ENCODE measurements at regions not wholly inside any gene's neighbourhood (a gene's known extent, or its start where the extent isn't known, plus 50 kb on each side); places are given as distances from the start of the nearest gene placed in this dataset.

GRCh38 chr15:59933607-59934006 lies 70.5 kb upstream of the FOXB1 start:
- no peak for DNase-seq (ENCODE audit: insufficient read length, low spot score)
- TF ChIP-seq POLR2A (IDR thresholded peaks at IDR 0.05; ENCODE audit: low read depth, low read length) = no peak
- FAIRE-seq = no peak

GRCh38 chr15:59931646-59932261 lies 72.4 kb upstream of the FOXB1 start:
- no peak for FAIRE-seq
- TF ChIP-seq POU2F2 (IDR thresholded peaks at IDR 0.05; ENCODE audit: low read depth, low read length) (no peak), SPI1 (IDR thresholded peaks at IDR 0.05; ENCODE audit: low read depth, low read length) (no peak), TAF1 (IDR thresholded peaks at IDR 0.05; ENCODE audit: low read depth, low read length) (no peak), POLR2AphosphoS5 (IDR thresholded peaks at IDR 0.05; ENCODE audit: low read depth, low read length) (no peak), POLR2A (IDR thresholded peaks at IDR 0.05; ENCODE audit: low read depth, low read length) (no peak), PAX5 (IDR thresholded peaks at IDR 0.05; ENCODE audit: insufficient read depth, low read length, severe bottlenecking) (no peak)
- no peak for DNase-seq (ENCODE audit: insufficient read length, low spot score)

- no peak for FAIRE-seq
- TF ChIP-seq POLR2A (IDR thresholded peaks at IDR 0.05; ENCODE audit: low read depth, low read length) (no peak), TAF1 (IDR thresholded peaks at IDR 0.05; ENCODE audit: low read depth, low read length) (no peak), POLR2AphosphoS5 (IDR thresholded peaks at IDR 0.05; ENCODE audit: low read depth, low read length) (no peak), SPI1 (IDR thresholded peaks at IDR 0.05; ENCODE audit: low read depth, low read length) (no peak), POU2F2 (IDR thresholded peaks at IDR 0.05; ENCODE audit: low read depth, low read length) (no peak), PAX5 (IDR thresholded peaks at IDR 0.05; ENCODE audit: insufficient read depth, low read length, severe bottlenecking) (no peak)
Observed at GRCh38 chr15:59924812-59925522, 79.1 kb upstream of the FOXB1 start.

GRCh38 chr15:59924096-59924495 lies 80.0 kb upstream of the FOXB1 start:
- no peak for DNase-seq (ENCODE audit: insufficient read length, low spot score)
- TF ChIP-seq PAX5 (IDR thresholded peaks at IDR 0.05; ENCODE audit: insufficient read depth, low read length, severe bottlenecking) (no peak), POLR2A (IDR thresholded peaks at IDR 0.05; ENCODE audit: low read depth, low read length) (no peak), POLR2AphosphoS5 (IDR thresholded peaks at IDR 0.05; ENCODE audit: low read depth, low read length) (no peak), POU2F2 (IDR thresholded peaks at IDR 0.05; ENCODE audit: low read depth, low read length) (no peak)
- no peak for FAIRE-seq

More at GRCh38 chr15:59924812-59925522, 79.1 kb upstream of the FOXB1 start:
- no peak for DNase-seq (ENCODE audit: insufficient read length, low spot score)

GRCh38 chr15:59923508-59923907 lies 80.6 kb upstream of the FOXB1 start:
- TF ChIP-seq POLR2AphosphoS5 (IDR thresholded peaks at IDR 0.05; ENCODE audit: low read depth, low read length) (no peak), TAF1 (IDR thresholded peaks at IDR 0.05; ENCODE audit: low read depth, low read length) (no peak), PAX5 (IDR thresholded peaks at IDR 0.05; ENCODE audit: insufficient read depth, low read length, severe bottlenecking) (no peak), POLR2A (IDR thresholded peaks at IDR 0.05; ENCODE audit: low read depth, low read length) (no peak), SPI1 (IDR thresholded peaks at IDR 0.05; ENCODE audit: low read depth, low read length) (no peak), POU2F2 (IDR thresholded peaks at IDR 0.05; ENCODE audit: low read depth, low read length) (no peak)
- DNase-seq (ENCODE audit: insufficient read length, low spot score) (no peak), FAIRE-seq (no peak)

GRCh38 chr15:59918994-59919951 lies 84.8 kb upstream of the FOXB1 start:
- peak; percentile 44 for TF ChIP-seq PAX5 (IDR thresholded peaks at IDR 0.05; ENCODE audit: insufficient read depth, low read length, severe bottlenecking)
- TF ChIP-seq POU2F2 (IDR thresholded peaks at IDR 0.05; ENCODE audit: low read depth, low read length) = no peak
- no peak for TF ChIP-seq POLR2AphosphoS5 (IDR thresholded peaks at IDR 0.05; ENCODE audit: low read depth, low read length)
- 0 out of 2 replicates have a peak, but pooled peaks have one; percentile 13 for TF ChIP-seq SPI1 (IDR thresholded peaks at IDR 0.05; ENCODE audit: low read depth, low read length)
- no peak for TF ChIP-seq POLR2A (IDR thresholded peaks at IDR 0.05; ENCODE audit: low read depth, low read length)
- no peak for FAIRE-seq
- peak; percentile 12 for DNase-seq (ENCODE audit: insufficient read length, low spot score)

GRCh38 chr15:59917504-59918157 lies 86.5 kb upstream of the FOXB1 start:
- FAIRE-seq (peak; percentile 92), DNase-seq (ENCODE audit: insufficient read length, low spot score) (peak; percentile 26)

GRCh38 chr15:59906046-59906445 lies 98.1 kb upstream of the FOXB1 start:
- TF ChIP-seq POU2F2 (IDR thresholded peaks at IDR 0.05; ENCODE audit: low read depth, low read length) (no peak), TAF1 (IDR thresholded peaks at IDR 0.05; ENCODE audit: low read depth, low read length) (no peak), POLR2AphosphoS5 (IDR thresholded peaks at IDR 0.05; ENCODE audit: low read depth, low read length) (no peak), POLR2A (IDR thresholded peaks at IDR 0.05; ENCODE audit: low read depth, low read length) (no peak), PAX5 (IDR thresholded peaks at IDR 0.05; ENCODE audit: insufficient read depth, low read length, severe bottlenecking) (no peak)
- no peak for DNase-seq (ENCODE audit: insufficient read length, low spot score)
- no peak for FAIRE-seq

More at GRCh38 chr15:59917504-59918157, 86.5 kb upstream of the FOXB1 start:
- no peak for TF ChIP-seq SPI1 (IDR thresholded peaks at IDR 0.05; ENCODE audit: low read depth, low read length)
- TF ChIP-seq POLR2A (IDR thresholded peaks at IDR 0.05; ENCODE audit: low read depth, low read length) = no peak
- no peak for TF ChIP-seq POLR2AphosphoS5 (IDR thresholded peaks at IDR 0.05; ENCODE audit: low read depth, low read length)
- TF ChIP-seq PAX5 (IDR thresholded peaks at IDR 0.05; ENCODE audit: insufficient read depth, low read length, severe bottlenecking) = no peak
- TF ChIP-seq POU2F2 (IDR thresholded peaks at IDR 0.05; ENCODE audit: low read depth, low read length) = no peak
- TF ChIP-seq TAF1 (IDR thresholded peaks at IDR 0.05; ENCODE audit: low read depth, low read length) = no peak

GRCh38 chr15:59905176-59905575 lies 98.9 kb upstream of the FOXB1 start:
- no peak for DNase-seq (ENCODE audit: insufficient read length, low spot score)
- TF ChIP-seq SPI1 (IDR thresholded peaks at IDR 0.05; ENCODE audit: low read depth, low read length) (no peak), POLR2AphosphoS5 (IDR thresholded peaks at IDR 0.05; ENCODE audit: low read depth, low read length) (no peak), POU2F2 (IDR thresholded peaks at IDR 0.05; ENCODE audit: low read depth, low read length) (no peak), POLR2A (IDR thresholded peaks at IDR 0.05; ENCODE audit: low read depth, low read length) (no peak), PAX5 (IDR thresholded peaks at IDR 0.05; ENCODE audit: insufficient read depth, low read length, severe bottlenecking) (no peak), TAF1 (IDR thresholded peaks at IDR 0.05; ENCODE audit: low read depth, low read length) (no peak)
- FAIRE-seq = no peak

Measured in GM12891 (cell line).